ENCODE measurements at regions not wholly inside any gene's neighbourhood (a gene's known extent, or its start where the extent isn't known, plus 50 kb on each side); places are given as distances from the start of the nearest gene placed in this dataset.
"Not testable (repeated sequence)": the region's sequence is repeated elsewhere in the genome, so short reads cannot be mapped to it uniquely, and the experiment has no call there.

- Mint-ChIP-seq H3K9me3 (ENCODE audit: unreplicated experiment) (no peaks in the 10 kb centered on the region), H3K27ac (ENCODE audit: unreplicated experiment) (no peak overlapping the region), H3K4me3 (ENCODE audit: unreplicated experiment) (no peak overlapping the region), H3K4me1 (ENCODE audit: unreplicated experiment) (peaks cover 3% of the 10 kb centered on the region), H3K27me3 (ENCODE audit: unreplicated experiment) (no peaks in the 10 kb centered on the region), H3K36me3 (ENCODE audit: low read depth, unreplicated experiment) (no peaks in the 10 kb centered on the region)
- TF ChIP-seq, protein P1, sequence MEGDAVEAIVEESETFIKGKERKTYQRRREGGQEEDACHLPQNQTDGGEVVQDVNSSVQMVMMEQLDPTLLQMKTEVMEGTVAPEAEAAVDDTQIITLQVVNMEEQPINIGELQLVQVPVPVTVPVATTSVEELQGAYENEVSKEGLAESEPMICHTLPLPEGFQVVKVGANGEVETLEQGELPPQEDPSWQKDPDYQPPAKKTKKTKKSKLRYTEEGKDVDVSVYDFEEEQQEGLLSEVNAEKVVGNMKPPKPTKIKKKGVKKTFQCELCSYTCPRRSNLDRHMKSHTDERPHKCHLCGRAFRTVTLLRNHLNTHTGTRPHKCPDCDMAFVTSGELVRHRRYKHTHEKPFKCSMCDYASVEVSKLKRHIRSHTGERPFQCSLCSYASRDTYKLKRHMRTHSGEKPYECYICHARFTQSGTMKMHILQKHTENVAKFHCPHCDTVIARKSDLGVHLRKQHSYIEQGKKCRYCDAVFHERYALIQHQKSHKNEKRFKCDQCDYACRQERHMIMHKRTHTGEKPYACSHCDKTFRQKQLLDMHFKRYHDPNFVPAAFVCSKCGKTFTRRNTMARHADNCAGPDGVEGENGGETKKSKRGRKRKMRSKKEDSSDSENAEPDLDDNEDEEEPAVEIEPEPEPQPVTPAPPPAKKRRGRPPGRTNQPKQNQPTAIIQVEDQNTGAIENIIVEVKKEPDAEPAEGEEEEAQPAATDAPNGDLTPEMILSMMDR (IDR thresholded peaks at IDR 0.05; ENCODE audit: unreplicated experiment): no peak
- no peak for DNase-seq (ENCODE audit: low spot score)
Measured at GRCh38 chr14:21791749-21792148, 118.1 kb upstream of the OR4E1 start.

- not testable (repeated sequence) for H3K27me3 Mint-ChIP-seq (ENCODE audit: unreplicated experiment); DNase-seq (ENCODE audit: low spot score); H3K4me1 Mint-ChIP-seq (ENCODE audit: unreplicated experiment); H3K27ac Mint-ChIP-seq (ENCODE audit: unreplicated experiment); H3K4me3 Mint-ChIP-seq (ENCODE audit: unreplicated experiment); H3K36me3 Mint-ChIP-seq (ENCODE audit: low read depth, unreplicated experiment); H3K9me3 Mint-ChIP-seq (ENCODE audit: unreplicated experiment)
- TF ChIP-seq, protein P1 (IDR thresholded peaks at IDR 0.05; ENCODE audit: unreplicated experiment): peak; percentile 28
Measured at GRCh38 chr14:21788687-21789086, 115.1 kb upstream of the OR4E1 start.

GRCh38 chr14:21787242-21787641 is 113.6 kb upstream of the OR4E1 start:
- not testable (repeated sequence) for H3K27me3 Mint-ChIP-seq (ENCODE audit: unreplicated experiment); H3K4me3 Mint-ChIP-seq (ENCODE audit: unreplicated experiment); DNase-seq (ENCODE audit: low spot score); H3K36me3 Mint-ChIP-seq (ENCODE audit: low read depth, unreplicated experiment); H3K27ac Mint-ChIP-seq (ENCODE audit: unreplicated experiment); H3K9me3 Mint-ChIP-seq (ENCODE audit: unreplicated experiment); H3K4me1 Mint-ChIP-seq (ENCODE audit: unreplicated experiment)

- Mint-ChIP-seq H3K4me3 (ENCODE audit: unreplicated experiment) (no peak overlapping the region), H3K27ac (ENCODE audit: unreplicated experiment) (no peak overlapping the region), H3K9me3 (ENCODE audit: unreplicated experiment) (no peaks in the 10 kb centered on the region), H3K36me3 (ENCODE audit: low read depth, unreplicated experiment) (no peaks in the 10 kb centered on the region), H3K4me1 (ENCODE audit: unreplicated experiment) (no peaks in the 10 kb centered on the region), H3K27me3 (ENCODE audit: unreplicated experiment) (no peaks in the 10 kb centered on the region)
- DNase-seq (ENCODE audit: low spot score): no peak
- TF ChIP-seq, protein P1 (IDR thresholded peaks at IDR 0.05; ENCODE audit: unreplicated experiment): no peak
Measured at GRCh38 chr14:21781543-21781942, 107.9 kb upstream of the OR4E1 start.

DNA sequence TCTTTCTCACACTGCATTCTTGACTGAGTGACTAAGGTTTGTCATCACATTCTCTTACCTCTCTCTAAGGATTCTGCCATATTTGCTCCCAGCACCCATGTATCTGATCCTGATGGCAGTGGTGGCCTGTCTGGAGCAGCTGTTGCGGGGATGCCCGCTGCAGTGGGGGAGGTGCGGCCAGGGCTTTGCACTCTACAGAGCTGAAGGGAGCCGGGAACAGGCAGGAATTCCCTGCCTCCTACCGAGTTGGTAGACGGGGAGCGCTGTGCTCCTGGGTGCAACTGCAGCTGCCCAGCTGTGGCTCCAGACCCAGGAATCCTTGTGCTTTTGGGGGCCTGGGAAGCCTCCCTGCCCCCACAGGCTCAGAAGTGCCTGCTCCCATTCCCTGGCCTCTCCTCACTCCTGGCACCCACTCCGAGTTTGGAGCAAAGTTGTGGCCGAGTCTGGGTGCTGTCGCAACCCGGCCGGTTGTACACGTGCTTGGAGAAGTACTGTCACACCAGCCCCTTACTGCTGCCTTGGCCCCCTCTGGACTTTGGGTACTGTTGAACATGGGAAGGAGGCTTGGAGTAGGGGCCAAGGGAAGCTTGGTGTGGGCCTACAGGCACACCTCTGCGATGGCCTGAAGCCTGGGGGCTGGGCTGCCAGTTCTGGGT is 106.9 kb upstream of the OR4E1 start:
- H3K4me3 Mint-ChIP-seq (ENCODE audit: unreplicated experiment): no peak overlapping the region
- TF ChIP-seq, protein P1 (IDR thresholded peaks at IDR 0.05; ENCODE audit: unreplicated experiment): no peak
- H3K27ac Mint-ChIP-seq (ENCODE audit: unreplicated experiment): no peak overlapping the region
- H3K4me1 Mint-ChIP-seq (ENCODE audit: unreplicated experiment): no peaks in the 10 kb centered on the region
- no peak for DNase-seq (ENCODE audit: low spot score)
- H3K27me3 Mint-ChIP-seq (ENCODE audit: unreplicated experiment): no peaks in the 10 kb centered on the region
- H3K36me3 Mint-ChIP-seq (ENCODE audit: low read depth, unreplicated experiment): no peaks in the 10 kb centered on the region
- no peaks in the 10 kb centered on the region for H3K9me3 Mint-ChIP-seq (ENCODE audit: unreplicated experiment)
